Neuronal stem cell (in vitro differentiated cells): ENCODE measurements at regions not wholly inside any gene's neighbourhood (a gene's known extent, or its start where the extent isn't known, plus 50 kb on each side); places are given as distances from the start of the nearest gene placed in this dataset.

Experiments used
- DNase-seq: peaks from one replicate; pipeline ENCODE4 v3.0.0-alpha.2; 2013; ENCODE audit warnings: low spot score
- H2AFZ ChIP-seq: one replicate; pipeline ENCODE4 v1.6.1; 2013; ENCODE audit warnings: mild to moderate bottlenecking, low read length, inconsistent platforms
- H2AK5ac ChIP-seq: 2 replicates; pipeline ENCODE4 v1.6.1; 2013; ENCODE audit warnings: low read depth, mild to moderate bottlenecking, inconsistent platforms, low read length, moderate library complexity, mixed read lengths
- H2BK120ac ChIP-seq: 2 replicates; pipeline ENCODE4 v1.6.1; 2013; ENCODE audit warnings: low read depth, mild to moderate bottlenecking, inconsistent platforms, low read length, moderate library complexity, mixed read lengths
- H2BK12ac ChIP-seq: one replicate; pipeline ENCODE4 v1.6.1; 2013; ENCODE audit warnings: low read length, inconsistent platforms
- H2BK15ac ChIP-seq: 2 replicates; pipeline ENCODE4 v1.6.1; 2013; ENCODE audit warnings: mild to moderate bottlenecking, low read length, inconsistent platforms, mixed read lengths
- H2BK5ac ChIP-seq: one replicate; pipeline ENCODE4 v1.6.1; 2013; ENCODE audit warnings: inconsistent platforms, mild to moderate bottlenecking, low read length, moderate library complexity
- H3K14ac ChIP-seq: one replicate; pipeline ENCODE4 v1.6.1; 2013; ENCODE audit warnings: low read length, inconsistent platforms
- H3K18ac ChIP-seq: 2 replicates; pipeline ENCODE4 v1.6.1; 2013; ENCODE audit warnings: low read length, inconsistent platforms
- H3K23ac ChIP-seq: 2 replicates; pipeline ENCODE4 v1.6.1; 2013; ENCODE audit warnings: low read depth, mild to moderate bottlenecking, mixed read lengths, low read length, inconsistent platforms; ENCODE audit not compliant: poor library complexity
- H3K27ac ChIP-seq: replicated peaks from 3 replicates; pipeline ENCODE4 v1.5.1; 2013; ENCODE audit warnings: low read length, inconsistent platforms
- H3K27me3 ChIP-seq, 3 experiments: 2 replicates each; pipeline ENCODE4 v1.6.1; 2013; ENCODE audit warnings: low read length in 3 of 3, mild to moderate bottlenecking in 2 of 3, inconsistent platforms in 1 of 3, low read depth in 1 of 3, mixed read lengths in 1 of 3, moderate library complexity in 1 of 3; ENCODE audit not compliant: control insufficient read depth in 3 of 3, insufficient read depth in 3 of 3
- H3K36me3 ChIP-seq, 2 donors: replicated peaks in 1 of 2; 2 replicates each; pipeline ENCODE4 v1.6.1; 2013; ENCODE audit warnings: low read length in 2 of 2; ENCODE audit not compliant: control insufficient read depth in 2 of 2, insufficient read depth in 2 of 2
- H3K4ac ChIP-seq: 2 replicates; pipeline ENCODE4 v1.6.1; 2013; ENCODE audit warnings: inconsistent platforms, mild to moderate bottlenecking, low read length, moderate library complexity
- H3K4me1 ChIP-seq, 2 donors: 1 replicate in 1 of 2; 2 replicates in 1 of 2; pipeline ENCODE4 v1.6.1; 2013; ENCODE audit warnings: low read length in 2 of 2, low read depth in 1 of 2; ENCODE audit not compliant: control insufficient read depth in 2 of 2, insufficient read depth in 1 of 2
- H3K4me2 ChIP-seq: one replicate; pipeline ENCODE4 v1.6.1; 2013; ENCODE audit warnings: mild to moderate bottlenecking, low read length, inconsistent platforms; ENCODE audit not compliant: insufficient read depth, poor library complexity, severe bottlenecking
- H3K4me3 ChIP-seq, 2 donors: 2 replicates each; pipeline ENCODE4 v1.5.1; 2013; ENCODE audit warnings: low read length in 2 of 2, mild to moderate bottlenecking in 2 of 2, inconsistent platforms in 1 of 2, moderate library complexity in 1 of 2
- H3K79me1 ChIP-seq: one replicate; pipeline ENCODE4 v1.6.1; 2013; ENCODE audit warnings: low read depth, mild to moderate bottlenecking, inconsistent platforms, low read length, moderate library complexity
- H3K9ac ChIP-seq: one replicate; pipeline ENCODE4 v1.6.1; 2013; ENCODE audit warnings: mild to moderate bottlenecking, low read depth, low read length, inconsistent platforms; ENCODE audit not compliant: poor library complexity
- H3K9me3 ChIP-seq, 2 donors: replicated peaks in 1 of 2; 2 replicates each; pipeline versions ENCODE3 to v1.6.1; 2013; ENCODE audit warnings: low read length in 2 of 2, mild to moderate bottlenecking in 2 of 2, inconsistent platforms in 1 of 2, low read depth in 1 of 2, mixed read lengths in 1 of 2, moderate library complexity in 1 of 2; ENCODE audit not compliant: control insufficient read depth in 2 of 2, insufficient read depth in 1 of 2
- H4K8ac ChIP-seq: one replicate; pipeline ENCODE4 v1.6.1; 2013; ENCODE audit warnings: low read depth, mild to moderate bottlenecking, inconsistent platforms, low read length, moderate library complexity
- H4K91ac ChIP-seq: one replicate; pipeline ENCODE4 v1.6.1; 2013; ENCODE audit warnings: low read length, low read depth, mild to moderate bottlenecking, inconsistent platforms; ENCODE audit not compliant: poor library complexity
- WGBS, 2 donors: extraction: QIAGEN DNeasy Blood & Tissue Kit; methylation state at CpG; one replicate each; pipeline ENCODE4 v1.1.7; 2013; ENCODE audit warnings: missing lambda C conversion rate in 2 of 2, mixed read lengths in 1 of 2; ENCODE audit not compliant: insufficient read length in 2 of 2, insufficient replicate concordance in 1 of 2; ENCODE audit errors: extremely low coverage in 2 of 2; 5-methylcytosine and 5-hydroxymethylcytosine counted together

DNA sequence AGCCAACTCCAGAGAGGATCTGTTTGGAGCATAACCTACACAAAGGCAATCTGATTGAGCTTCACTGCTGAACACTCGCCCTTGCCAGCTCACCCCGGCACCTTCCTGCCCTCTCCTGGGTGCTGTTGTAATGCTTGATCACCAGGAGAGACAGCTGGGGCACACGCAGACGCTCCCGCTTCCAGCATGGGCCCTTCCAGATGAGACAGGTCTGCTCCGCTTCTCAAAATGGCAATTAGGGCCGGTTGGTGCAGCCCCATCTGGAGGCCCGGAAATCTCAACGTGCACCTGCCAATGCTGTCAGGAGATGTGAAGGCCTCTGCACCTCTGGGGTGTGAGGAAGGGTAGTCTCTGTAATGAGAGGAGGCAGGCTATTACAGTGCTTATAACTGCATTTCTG, 206.1 kb downstream of the ABCC12 start:
- Histone ChIP-seq H3K9me3 (no peaks in the 10 kb centered on the region), H3K4me3 (no peak overlapping the region), H4K8ac (no peak overlapping the region), H3K4me1 (no peaks in the 10 kb centered on the region), H2BK120ac (no peak overlapping the region), H2BK5ac (no peak overlapping the region), H3K4ac (no peak overlapping the region), H2AFZ (no peak overlapping the region), H4K91ac (peak overlapping the region; percentile 31), H3K4me2 (no peak overlapping the region), H2BK12ac (no peak overlapping the region), H3K18ac (peak overlapping the region; percentile 84), H2BK15ac (peak overlapping the region; percentile 81), H3K36me3 (no peaks in the 10 kb centered on the region), H3K27ac (no peak overlapping the region), H3K27me3 (no peaks in the 10 kb centered on the region), H2AK5ac (no peak overlapping the region), H3K23ac (no peak overlapping the region), H3K9ac (peak overlapping the region; percentile 63), H3K14ac (peak overlapping the region; percentile 42), H3K79me1 (no peaks in the 10 kb centered on the region)
- no CpG with 5 or more reads among the region's 9 CpGs for WGBS, 2 donors
- no peak for DNase-seq

DNA sequence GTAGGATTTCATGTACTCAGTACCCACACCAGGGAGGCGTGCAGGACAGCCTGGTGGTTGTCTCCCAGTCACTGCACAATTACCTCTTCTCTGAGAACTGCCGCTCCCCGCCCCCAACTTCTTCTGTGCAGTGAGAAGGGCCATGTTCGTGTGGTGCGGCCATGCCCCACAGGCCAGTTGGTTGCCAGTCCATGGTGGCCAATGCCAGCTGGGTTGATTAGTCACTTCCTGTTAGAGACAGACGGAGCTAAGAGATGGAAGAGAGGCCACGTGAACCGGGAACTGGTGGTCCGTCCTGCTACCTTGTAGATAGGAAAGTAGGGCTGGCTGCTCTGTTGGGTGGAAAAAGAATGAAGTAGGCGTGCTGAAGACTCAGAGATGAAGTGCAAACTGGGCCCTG, 206.5 kb downstream of the ABCC12 start:
- H2AFZ ChIP-seq: no peak overlapping the region
- no peak overlapping the region for H2BK5ac ChIP-seq
- H2BK15ac ChIP-seq: peak overlapping the region; percentile 81
- H3K9ac ChIP-seq: no peak overlapping the region
- no peak overlapping the region for H4K91ac ChIP-seq
- no peaks in the 10 kb centered on the region for H3K79me1 ChIP-seq
- peak overlapping the region; percentile 84 for H3K18ac ChIP-seq
- no peaks in the 10 kb centered on the region for H3K36me3 ChIP-seq
- no peak overlapping the region for H3K4me2 ChIP-seq
- no peak overlapping the region for H4K8ac ChIP-seq
- H2BK12ac ChIP-seq: no peak overlapping the region
- H3K4ac ChIP-seq: no peak overlapping the region
- no peaks in the 10 kb centered on the region for H3K27me3 ChIP-seq
- peak overlapping the region; percentile 42 for H3K14ac ChIP-seq
- H3K4me1 ChIP-seq: no peaks in the 10 kb centered on the region
- H3K4me3 ChIP-seq: no peak overlapping the region
- H2BK120ac ChIP-seq: no peak overlapping the region
- H3K27ac ChIP-seq: no peak overlapping the region
- no CpG with 5 or more reads among the region's 10 CpGs for WGBS, 2 donors
- peak overlapping the region; percentile 17 for H3K23ac ChIP-seq
- H3K9me3 ChIP-seq: no peaks in the 10 kb centered on the region
- DNase-seq: no peak
- H2AK5ac ChIP-seq: no peak overlapping the region

DNA sequence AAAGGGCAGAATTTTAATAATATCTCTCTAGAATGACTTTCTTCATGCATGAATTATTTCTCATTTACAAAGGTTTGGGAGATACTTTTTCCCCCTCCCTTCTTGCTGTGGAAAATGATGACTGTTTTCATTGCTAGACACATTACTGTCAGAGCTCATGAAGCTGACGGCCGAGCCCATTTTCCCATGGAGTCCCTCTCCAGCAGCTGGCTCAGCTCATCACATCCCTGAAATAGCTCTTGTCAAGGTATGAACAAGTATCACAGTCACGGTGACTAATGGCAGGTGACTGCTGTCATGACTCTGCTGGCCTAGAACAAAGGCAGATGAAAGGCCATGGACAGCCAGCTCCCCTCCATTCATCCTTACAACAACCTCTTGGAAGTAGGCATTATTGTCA, 208.1 kb downstream of the ABCC12 start:
- Histone ChIP-seq H3K4me1 (no peaks in the 10 kb centered on the region), H3K9ac (no peak overlapping the region), H2BK15ac (no peak overlapping the region), H2BK120ac (no peak overlapping the region), H4K8ac (no peak overlapping the region), H3K4me3 (no peak overlapping the region), H3K36me3 (no peaks in the 10 kb centered on the region), H4K91ac (no peak overlapping the region), H3K9me3 (no peaks in the 10 kb centered on the region), H3K4ac (no peak overlapping the region), H3K4me2 (no peak overlapping the region), H2AK5ac (no peak overlapping the region), H3K14ac (no peak overlapping the region), H3K27ac (no peak overlapping the region), H3K23ac (no peak overlapping the region), H2AFZ (no peak overlapping the region), H3K79me1 (no peaks in the 10 kb centered on the region), H2BK5ac (no peak overlapping the region), H2BK12ac (no peak overlapping the region), H3K18ac (no peak overlapping the region), H3K27me3 (no peaks in the 10 kb centered on the region)
- WGBS, 2 donors: no CpG with 5 or more reads among the region's 3 CpGs
- no peak for DNase-seq

DNA sequence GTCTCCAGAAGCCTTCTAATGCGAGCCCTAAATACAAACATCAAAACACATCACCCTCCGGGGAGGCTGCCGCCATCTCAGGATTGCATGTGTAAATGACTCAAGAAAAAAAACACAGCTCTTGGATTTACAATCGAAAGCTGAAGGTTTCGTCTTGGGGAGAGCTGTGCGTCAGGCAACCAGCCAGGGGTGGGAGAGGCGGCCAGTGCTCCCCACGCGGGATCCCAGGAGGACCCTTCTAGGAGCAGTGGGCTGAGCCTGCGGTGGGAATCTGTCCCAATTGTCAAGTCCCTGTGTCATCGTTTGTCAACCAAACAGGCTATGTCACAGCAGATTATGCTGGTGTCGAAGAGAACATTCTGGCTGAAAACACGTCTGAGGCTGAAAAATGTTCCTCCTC, 209.7 kb downstream of the ABCC12 start:
- H3K4me2 ChIP-seq: no peak overlapping the region

More for the DNA sequence above, 209.7 kb downstream of the ABCC12 start:
- Histone ChIP-seq H4K91ac (no peak overlapping the region), H3K9ac (no peak overlapping the region), H2BK12ac (no peak overlapping the region), H2BK120ac (no peak overlapping the region), H2BK5ac (no peak overlapping the region), H3K4me3 (no peak overlapping the region), H3K9me3 (no peaks in the 10 kb centered on the region), H4K8ac (peak overlapping the region; percentile 55), H3K27me3 (no peaks in the 10 kb centered on the region), H3K18ac (no peak overlapping the region), H3K27ac (no peak overlapping the region), H3K14ac (no peak overlapping the region), H3K4ac (no peak overlapping the region), H3K79me1 (no peaks in the 10 kb centered on the region), H3K4me1 (no peaks in the 10 kb centered on the region), H2AK5ac (no peak overlapping the region), H2AFZ (no peak overlapping the region), H2BK15ac (no peak overlapping the region), H3K23ac (no peak overlapping the region), H3K36me3 (no peaks in the 10 kb centered on the region)
- no peak for DNase-seq
- no CpG with 5 or more reads among the region's 13 CpGs for WGBS, 2 donors
